ENCODE measurements at regions not wholly inside any gene's neighbourhood (a gene's known extent, or its start where the extent isn't known, plus 50 kb on each side); places are given as distances from the start of the nearest gene placed in this dataset.

DNA sequence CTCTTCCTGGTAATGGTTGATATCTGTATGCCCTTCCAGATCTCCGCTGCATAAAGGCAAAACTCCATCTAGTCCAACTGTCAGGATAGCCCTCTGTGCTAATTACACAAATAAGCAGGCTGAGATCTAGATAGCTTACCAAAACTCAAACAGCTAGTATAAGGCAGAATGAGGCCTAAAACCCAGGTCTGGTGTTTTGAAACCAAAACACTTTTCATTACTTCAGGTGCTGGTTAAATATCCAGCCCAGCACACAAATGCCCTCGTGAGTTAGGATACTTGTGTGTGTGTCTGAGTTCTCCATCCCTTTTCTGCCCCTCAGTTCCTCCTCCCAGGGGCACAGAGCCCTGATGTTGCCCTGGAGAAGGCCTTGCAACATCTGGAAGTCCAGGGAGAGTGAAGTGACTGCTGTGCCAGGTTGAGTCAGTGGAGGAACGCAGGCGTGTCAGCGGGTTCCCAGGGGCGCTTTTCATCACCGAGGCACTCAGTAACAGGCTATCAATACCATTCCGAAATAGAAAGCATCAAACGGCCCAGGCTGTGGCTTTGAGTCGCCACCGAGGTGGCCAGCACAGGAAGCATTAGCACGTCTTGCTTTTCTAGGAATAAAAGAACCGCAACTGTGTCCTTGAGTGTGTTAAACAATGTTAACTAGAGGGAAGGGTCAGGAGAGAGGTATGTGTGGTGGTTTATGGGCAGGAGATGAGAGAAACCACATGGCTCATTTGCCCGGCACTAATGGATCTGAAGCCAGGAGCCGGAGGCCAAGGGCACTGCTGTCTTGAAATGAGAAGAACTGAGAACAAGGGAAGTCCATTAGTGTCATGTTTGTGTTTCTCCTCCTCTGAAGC is 90.7 kb upstream of the WLS start:
- TF ChIP-seq CTCF (IDR thresholded peaks at IDR 0.05) (no peak), POLR2AphosphoS5 (IDR thresholded peaks at IDR 0.05) (no peak)

Measured in prostate gland (tissue), 2 donors.